Liver (tissue), 8 donors: ENCODE measurements at regions not wholly inside any gene's neighbourhood (a gene's known extent, or its start where the extent isn't known, plus 50 kb on each side); places are given as distances from the start of the nearest gene placed in this dataset.

Experiments
- DNase-seq: peaks from one replicate; pipeline ENCODE4 v3.0.0-alpha.2; 2017; ENCODE audit warnings: low spot score
- H3K27ac ChIP-seq, 2 donors: one replicate each; pipeline ENCODE4 v1.7.0; 2013; ENCODE audit warnings: inconsistent platforms in 2 of 2, low read length in 2 of 2, control low read depth in 1 of 2, low read depth in 1 of 2, mild to moderate bottlenecking in 1 of 2
- H3K27me3 ChIP-seq, 4 donors: one replicate each; pipeline versions ENCODE4 v1.6.1 to v1.7.0; 2013; ENCODE audit warnings: low read length in 3 of 4, inconsistent platforms in 1 of 4, mild to moderate bottlenecking in 1 of 4, moderate library complexity in 1 of 4; ENCODE audit not compliant: control insufficient read depth in 4 of 4, insufficient read depth in 4 of 4
- H3K36me3 ChIP-seq, 4 donors: one replicate each; pipeline versions ENCODE4 v1.6.1 to v1.7.0; 2013; ENCODE audit warnings: low read length in 3 of 4, mild to moderate bottlenecking in 3 of 4, low read depth in 1 of 4, moderate library complexity in 1 of 4; ENCODE audit not compliant: control insufficient read depth in 4 of 4, insufficient read depth in 3 of 4
- H3K4me1 ChIP-seq, 4 donors: one replicate each; pipeline versions ENCODE4 v1.6.1 to v1.7.0; 2013; ENCODE audit warnings: low read length in 3 of 4, mild to moderate bottlenecking in 3 of 4, moderate library complexity in 1 of 4; ENCODE audit not compliant: control insufficient read depth in 4 of 4, insufficient read depth in 4 of 4
- H3K4me3 ChIP-seq, 3 donors: one replicate each; pipeline versions ENCODE4 v1.6.1 to v1.7.0; 2013; ENCODE audit warnings: low read length in 3 of 3, control low read depth in 1 of 3, low read depth in 1 of 3, mild to moderate bottlenecking in 1 of 3
- H3K9ac ChIP-seq, 2 donors: one replicate each; pipeline ENCODE4 v1.7.0; 2013; ENCODE audit warnings: low read length in 2 of 2, mild to moderate bottlenecking in 2 of 2, moderate library complexity in 2 of 2, control low read depth in 1 of 2, low read depth in 1 of 2
- H3K9me3 ChIP-seq, 4 donors: one replicate each; pipeline versions ENCODE4 v1.6.1 to v1.7.0; 2013; ENCODE audit warnings: low read length in 3 of 4; ENCODE audit not compliant: control insufficient read depth in 4 of 4
- CTCF ChIP-seq: fragments of 150-350 bp; IDR thresholded peaks from 2 replicates; pipeline ENCODE4 v1.5.1; 2017; ENCODE audit warnings: improper control_type of control experiment, low read depth, low read length; ENCODE audit not compliant: missing input control
- EGR1 ChIP-seq, 2 donors: IDR thresholded peaks; 2 replicates each; pipeline ENCODE4 v1.6.1; 2016 to 2018; ENCODE audit warnings: antibody characterized with exemption in 2 of 2, low read depth in 2 of 2
- FOXA1 ChIP-seq: IDR thresholded peaks from 2 replicates; pipeline ENCODE4 v1.6.1; 2016; ENCODE audit warnings: antibody characterized with exemption
- FOXA2 ChIP-seq: IDR thresholded peaks from 2 replicates; pipeline ENCODE4 v1.6.1; 2016; ENCODE audit warnings: antibody characterized with exemption
- GABPA ChIP-seq, 2 donors: IDR thresholded peaks in 1 of 2; conservative IDR thresholded peaks in 1 of 2; 2 replicates each; pipeline ENCODE4 v1.6.1; 2016; ENCODE audit warnings: antibody characterized with exemption in 2 of 2, mild to moderate bottlenecking in 1 of 2, moderate library complexity in 1 of 2
- JUND ChIP-seq, 2 donors: IDR thresholded peaks; 2 replicates each; pipeline ENCODE4 v1.6.1; 2016; ENCODE audit warnings: antibody characterized with exemption in 2 of 2
- NR2F2 ChIP-seq: IDR thresholded peaks from 2 replicates; pipeline ENCODE4 v1.6.1; 2016; ENCODE audit warnings: antibody characterized with exemption
- REST ChIP-seq: IDR thresholded peaks from 2 replicates; pipeline ENCODE4 v1.6.1; 2016; ENCODE audit warnings: antibody characterized with exemption, mild to moderate bottlenecking
- RXRA ChIP-seq, 2 donors: IDR thresholded peaks; 2 replicates each; pipeline ENCODE4 v1.6.1; 2017 to 2018; ENCODE audit warnings: antibody characterized with exemption in 2 of 2, mild to moderate bottlenecking in 1 of 2
- SP1 ChIP-seq: IDR thresholded peaks from 2 replicates; pipeline ENCODE4 v1.6.1; 2018; ENCODE audit warnings: antibody characterized with exemption, mild to moderate bottlenecking
- YY1 ChIP-seq: IDR thresholded peaks from 2 replicates; pipeline ENCODE4 v1.6.1; 2016; ENCODE audit warnings: antibody characterized with exemption, mild to moderate bottlenecking
- ZBTB33 ChIP-seq: IDR thresholded peaks from 2 replicates; pipeline ENCODE4 v1.6.1; 2016; ENCODE audit warnings: antibody characterized with exemption
- WGBS: extraction: QIAGEN DNeasy Blood & Tissue Kit; methylation state at CpG from one replicate; pipeline ENCODE4 v1.1.7; 2013; 5-methylcytosine and 5-hydroxymethylcytosine counted together
- donor health status: healthy.
- donor health status: healthy.
- donor health status: healthy.
- donor health status: healthy.
- donor health status: healthy.

DNA sequence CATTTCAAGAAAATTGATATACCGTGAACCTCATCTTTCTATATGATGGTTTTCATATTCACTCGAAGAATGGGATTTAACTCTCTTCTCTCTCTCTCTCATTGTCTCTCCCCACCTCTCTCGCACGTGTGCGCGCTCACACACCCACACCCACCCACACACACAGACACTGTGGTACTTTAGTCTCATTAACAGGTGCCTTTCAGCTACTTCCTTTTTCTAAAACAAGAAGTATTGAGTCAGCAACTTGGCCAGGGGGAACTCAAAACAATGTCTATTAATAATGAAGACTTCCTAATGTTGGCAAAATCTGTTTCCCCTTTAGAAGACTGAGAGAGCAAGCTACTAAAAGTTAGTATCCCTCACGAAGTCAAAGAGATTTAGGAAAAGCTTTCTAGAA is 150.7 kb downstream of the TMCO5A start:
- Histone ChIP-seq H3K27ac (no peak overlapping the region), H3K9me3 (no peaks in the 10 kb centered on the region), H3K4me3 (no peak overlapping the region), H3K9ac (no peak overlapping the region), H3K27me3 (no peaks in the 10 kb centered on the region), H3K36me3 (no peaks in the 10 kb centered on the region), H3K4me1 (no peaks in the 10 kb centered on the region)
- DNase-seq: no peak
- WGBS: 63% methylated on average over 7 of the region's 7 CpGs
- no peak for TF ChIP-seq EGR1 (IDR thresholded peaks at IDR 0.05; ENCODE audit: low read depth in 2 of 2)
- TF ChIP-seq REST: no peak
- no peak for TF ChIP-seq JUND (IDR thresholded peaks at IDR 0.05)
- TF ChIP-seq GABPA (IDR thresholded peaks at IDR 0.05 in 1 of 2, conservative IDR thresholded peaks at IDR 0.05 in 1 of 2): no peak
- no peak for TF ChIP-seq CTCF
- no peak for TF ChIP-seq RXRA (IDR thresholded peaks at IDR 0.05)
- TF ChIP-seq NR2F2: no peak
- TF ChIP-seq FOXA1: no peak
- no peak for TF ChIP-seq FOXA2

- H3K4me1 ChIP-seq: no peaks in the 10 kb centered on the region
- DNase-seq: no peak
- 64% methylated on average over 1 of the region's 1 CpG for WGBS
- no peak overlapping the region for H3K4me3 ChIP-seq
- H3K27me3 ChIP-seq: no peaks in the 10 kb centered on the region
- H3K9me3 ChIP-seq: no peaks in the 10 kb centered on the region
- no peak overlapping the region for H3K27ac ChIP-seq
- H3K9ac ChIP-seq: no peak overlapping the region
- no peak for TF ChIP-seq GABPA (IDR thresholded peaks at IDR 0.05 in 1 of 2, conservative IDR thresholded peaks at IDR 0.05 in 1 of 2)
- no peak for TF ChIP-seq YY1
- no peak for TF ChIP-seq NR2F2
- TF ChIP-seq ZBTB33: no peak
- no peak for TF ChIP-seq JUND (IDR thresholded peaks at IDR 0.05)
- no peak for TF ChIP-seq SP1
- H3K36me3 ChIP-seq: no peaks in the 10 kb centered on the region
These were observed 151.6 kb downstream of the TMCO5A start for GRCh38 chr15:38085931-38086568.
